ENCODE measurements at regions not wholly inside any gene's neighbourhood (a gene's known extent, or its start where the extent isn't known, plus 50 kb on each side); places are given as distances from the start of the nearest gene placed in this dataset.
"Not testable (repeated sequence)": the region's sequence is repeated elsewhere in the genome, so short reads cannot be mapped to it uniquely, and the experiment has no call there.

GRCh38 chr16:88159897-88160335, 208.7 kb downstream of the BANP start:
- not testable (repeated sequence) for TF ChIP-seq KLF9 (tag by site-specific recombination; IDR thresholded peaks at IDR 0.05; ENCODE audit: low read depth); GLI4 (tag by site-specific recombination; IDR thresholded peaks at IDR 0.05); ZNF830 (tag by site-specific recombination; IDR thresholded peaks at IDR 0.05; ENCODE audit: low read depth); ZNF76 (tag by site-specific recombination; IDR thresholded peaks at IDR 0.05; ENCODE audit: borderline replicate concordance, low read depth); CTCF (tag by site-specific recombination; IDR thresholded peaks at IDR 0.05)
